Spleen (tissue), 11 donors: ENCODE measurements at regions not wholly inside any gene's neighbourhood (a gene's known extent, or its start where the extent isn't known, plus 50 kb on each side); places are given as distances from the start of the nearest gene placed in this dataset.

Source experiments
- DNase-seq: peaks from one replicate; pipeline ENCODE4 v3.0.0-alpha.2; 2020
- H3K27ac ChIP-seq, 8 donors: fragments of 200-600 bp; sonication (generic) in 7 of 8; 1 replicate in 4 of 8; 2 replicates in 4 of 8; pipeline versions ENCODE4 v1.5.0 to v1.8.0; 2016 to 2021; ENCODE audit warnings: inconsistent platforms in 4 of 8, mild to moderate bottlenecking in 4 of 8, moderate library complexity in 1 of 8
- H3K27me3 ChIP-seq, 7 donors: fragments of 200-600 bp; sonication (generic) in 6 of 7; replicated peaks in 1 of 7; 1 replicate in 4 of 7; 2 replicates in 3 of 7; pipeline versions ENCODE4 v1.5.0 to v1.8.0; 2016 to 2021; ENCODE audit warnings: inconsistent platforms in 3 of 7, mild to moderate bottlenecking in 1 of 7
- H3K36me3 ChIP-seq, 6 donors: fragments of 200-600 bp; sonication (generic) in 5 of 6; 1 replicate in 4 of 6; 2 replicates in 2 of 6; pipeline versions ENCODE4 v1.5.0 to v1.8.0; 2016 to 2021; ENCODE audit warnings: inconsistent platforms in 2 of 6
- H3K4me1 ChIP-seq, 6 donors: fragments of 200-600 bp; sonication (generic) in 5 of 6; 1 replicate in 3 of 6; 2 replicates in 3 of 6; pipeline versions ENCODE4 v1.5.0 to v1.8.0; 2016 to 2021; ENCODE audit warnings: inconsistent platforms in 3 of 6
- H3K4me3 ChIP-seq, 8 donors: fragments of 200-600 bp; sonication (generic) in 7 of 8; 1 replicate in 4 of 8; 2 replicates in 4 of 8; pipeline versions ENCODE4 v1.5.0 to v1.8.0; 2016 to 2021; ENCODE audit warnings: inconsistent platforms in 4 of 8, mild to moderate bottlenecking in 4 of 8, moderate library complexity in 2 of 8
- H3K9me3 ChIP-seq, 8 donors: fragments of 200-600 bp; sonication (generic) in 7 of 8; 1 replicate in 4 of 8; 2 replicates in 4 of 8; pipeline versions ENCODE4 v1.5.0 to v1.8.0; 2016 to 2021; ENCODE audit warnings: inconsistent platforms in 4 of 8
- POLR2A ChIP-seq, 3 donors: fragments of 450-650 bp; IDR thresholded peaks; one replicate each; pipeline ENCODE4 v1.5.1; 2017; ENCODE audit warnings: antibody characterized with exemption in 3 of 3, mild to moderate bottlenecking in 1 of 3
- POLR2AphosphoS5 ChIP-seq, 3 donors: sonication (generic); formaldehyde crosslinking; IDR thresholded peaks; one replicate each; pipeline ENCODE4 v1.5.1; 2017; ENCODE audit warnings: antibody characterized with exemption in 3 of 3
- WGBS, 5 donors: extraction: QIAGEN DNeasy Blood & Tissue Kit in 3 of 5; methylation state at CpG; one replicate each; pipeline versions ENCODE4 v1.1.5 to v1.1.7; 2013 to 2018; 5-methylcytosine and 5-hydroxymethylcytosine counted together
- intact Hi-C: fragments of 100-400 bp; cut with DNase I; formaldehyde crosslinking; loops from one replicate; pipeline ENCODE4 v1.15.0; 2023; ENCODE audit warnings: low total_unique reads
- TF ChIP-seq, protein P1 (sequence below), 11 experiments: fragments of 200-600 bp in 7 of 11; fragments of 450-650 bp in 4 of 11; sonication (generic) in 4 of 11; IDR thresholded peaks in 8 of 11; conservative IDR thresholded peaks in 3 of 11; 1 replicate in 7 of 11; 2 replicates in 4 of 11; pipeline versions ENCODE4 v1.4.0 to v1.8.0; 2016 to 2021; ENCODE audit warnings: antibody characterized with exemption in 11 of 11, inconsistent platforms in 4 of 11, mild to moderate bottlenecking in 1 of 11
- donor health status: healthy with polysubstance abuse.
- donor health status: DM: no; HTN: no; CAD: no; lungs with moderate emphysema.
- donor health status: DM: no; HTN: no; CAD: no.
- donor health status: Bipolar disorder and iron deficiency.
- donor health status: healthy.
- donor health status: DM: no; HTN: no; CAD: no.
- donor health status: DM: yes; HTN: yes; CAD: no.

DNA sequence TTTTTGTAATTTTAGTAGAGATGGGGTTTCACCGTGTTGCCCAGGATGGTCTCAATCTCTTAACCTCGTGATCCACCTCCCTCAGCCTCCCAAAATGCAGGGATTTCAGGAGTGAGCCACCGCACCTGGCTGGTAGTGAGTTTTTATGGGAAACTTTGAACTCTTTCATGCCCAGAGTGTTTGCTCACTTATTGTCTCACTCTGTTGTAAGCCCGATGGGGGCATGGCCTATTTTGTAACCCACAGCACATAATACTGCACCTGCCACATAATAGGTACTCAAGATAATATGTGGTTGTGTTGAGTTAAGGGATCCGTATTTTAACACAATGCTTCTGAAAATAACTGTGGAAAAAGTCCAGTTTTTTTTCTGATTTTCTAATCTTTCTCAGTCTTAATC, 109.6 kb upstream of the GIMD1 start:
- WGBS, 5 donors = 75 to 87% (median 83%) methylated on average over 5 of the region's 5 CpGs

DNA sequence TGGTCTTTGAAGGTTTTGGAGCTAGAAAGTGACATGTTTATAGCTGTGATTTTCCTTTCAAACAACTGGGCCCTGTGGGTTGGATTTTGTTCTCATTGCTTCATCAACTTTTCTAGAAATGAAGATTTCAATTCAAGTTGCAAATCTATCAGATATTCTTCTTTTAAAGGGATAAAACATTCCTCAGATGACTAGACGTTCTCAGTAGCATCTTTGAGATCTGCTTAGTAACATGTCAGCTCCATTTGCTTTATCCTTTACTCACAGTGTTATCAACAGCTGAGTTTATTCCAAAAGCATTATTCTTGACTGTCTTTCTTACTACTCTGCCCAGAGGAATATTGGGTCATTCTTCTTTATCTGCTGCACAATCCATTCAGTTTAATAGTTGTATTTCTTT, 108.2 kb upstream of the GIMD1 start:
- Histone ChIP-seq H3K27me3 (no peaks in the 10 kb centered on the region), H3K27ac (no peak overlapping the region), H3K4me1 (no peaks in the 10 kb centered on the region), H3K4me3 (no peak overlapping the region), H3K36me3 (no peaks in the 10 kb centered on the region), H3K9me3 (no peaks in the 10 kb centered on the region)
- 48 to 67% (median 62%) methylated on average over 1 of the region's 1 CpG for WGBS, 5 donors
- TF ChIP-seq POLR2A (IDR thresholded peaks at IDR 0.05) (no peak), POLR2AphosphoS5 (IDR thresholded peaks at IDR 0.05) (no peak)
- TF ChIP-seq, protein P1, sequence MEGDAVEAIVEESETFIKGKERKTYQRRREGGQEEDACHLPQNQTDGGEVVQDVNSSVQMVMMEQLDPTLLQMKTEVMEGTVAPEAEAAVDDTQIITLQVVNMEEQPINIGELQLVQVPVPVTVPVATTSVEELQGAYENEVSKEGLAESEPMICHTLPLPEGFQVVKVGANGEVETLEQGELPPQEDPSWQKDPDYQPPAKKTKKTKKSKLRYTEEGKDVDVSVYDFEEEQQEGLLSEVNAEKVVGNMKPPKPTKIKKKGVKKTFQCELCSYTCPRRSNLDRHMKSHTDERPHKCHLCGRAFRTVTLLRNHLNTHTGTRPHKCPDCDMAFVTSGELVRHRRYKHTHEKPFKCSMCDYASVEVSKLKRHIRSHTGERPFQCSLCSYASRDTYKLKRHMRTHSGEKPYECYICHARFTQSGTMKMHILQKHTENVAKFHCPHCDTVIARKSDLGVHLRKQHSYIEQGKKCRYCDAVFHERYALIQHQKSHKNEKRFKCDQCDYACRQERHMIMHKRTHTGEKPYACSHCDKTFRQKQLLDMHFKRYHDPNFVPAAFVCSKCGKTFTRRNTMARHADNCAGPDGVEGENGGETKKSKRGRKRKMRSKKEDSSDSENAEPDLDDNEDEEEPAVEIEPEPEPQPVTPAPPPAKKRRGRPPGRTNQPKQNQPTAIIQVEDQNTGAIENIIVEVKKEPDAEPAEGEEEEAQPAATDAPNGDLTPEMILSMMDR (IDR thresholded peaks at IDR 0.05 in 8 of 11, conservative IDR thresholded peaks at IDR 0.05 in 3 of 11) = no peak
- no peak for DNase-seq
- intact Hi-C loops = no loop called here

More for the DNA sequence above, 109.6 kb upstream of the GIMD1 start:
- H3K27ac ChIP-seq = no peak overlapping the region
- no peaks in the 10 kb centered on the region for H3K4me1 ChIP-seq
- TF ChIP-seq POLR2AphosphoS5 (IDR thresholded peaks at IDR 0.05) = no peak
- no peak for TF ChIP-seq POLR2A (IDR thresholded peaks at IDR 0.05)
- TF ChIP-seq, protein P1 (IDR thresholded peaks at IDR 0.05 in 8 of 11, conservative IDR thresholded peaks at IDR 0.05 in 3 of 11) = no peak
- intact Hi-C loops = no loop called here
- no peak overlapping the region for H3K4me3 ChIP-seq
- no peaks in the 10 kb centered on the region for H3K36me3 ChIP-seq
- no peaks in the 10 kb centered on the region for H3K27me3 ChIP-seq
- DNase-seq = no peak
- peaks cover 0 to 5% (median 2%) of the 10 kb centered on the region in 8 donors for H3K9me3 ChIP-seq

DNA sequence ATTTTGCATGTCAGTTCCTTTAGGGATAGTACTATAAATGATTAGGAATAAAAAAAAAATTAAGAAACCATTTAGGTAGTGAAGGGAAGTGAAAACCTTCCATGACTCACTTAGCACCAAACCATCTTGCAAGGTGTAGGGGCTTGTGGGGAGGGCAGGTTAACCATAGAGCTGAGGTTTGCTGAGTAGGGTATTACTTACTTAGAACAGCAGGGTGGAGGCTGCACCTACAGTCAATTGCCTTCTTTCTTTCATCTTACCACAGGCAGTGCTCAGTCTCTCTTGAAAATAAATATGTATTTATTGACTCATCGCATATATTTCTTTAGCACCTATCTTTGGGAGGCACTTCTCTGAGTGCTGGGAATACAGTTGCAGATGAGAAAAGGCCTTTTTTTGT, 104.9 kb upstream of the GIMD1 start:
- Histone ChIP-seq H3K27ac (no peak overlapping the region), H3K36me3 (no peaks in the 10 kb centered on the region), H3K4me3 (no peak overlapping the region), H3K9me3 (no peaks in the 10 kb centered on the region), H3K27me3 (no peaks in the 10 kb centered on the region), H3K4me1 (no peaks in the 10 kb centered on the region)
- 89 to 97% (median 94%) methylated on average over 1 of the region's 1 CpG for whole genome bisulfite sequencing, 5 donors
- TF ChIP-seq POLR2A (IDR thresholded peaks at IDR 0.05) = no peak
- no peak for TF ChIP-seq POLR2AphosphoS5 (IDR thresholded peaks at IDR 0.05)
- TF ChIP-seq, protein P1 (IDR thresholded peaks at IDR 0.05 in 8 of 11, conservative IDR thresholded peaks at IDR 0.05 in 3 of 11) = no peak
- DNase-seq = no peak
- intact Hi-C loops = no loop called here

DNA sequence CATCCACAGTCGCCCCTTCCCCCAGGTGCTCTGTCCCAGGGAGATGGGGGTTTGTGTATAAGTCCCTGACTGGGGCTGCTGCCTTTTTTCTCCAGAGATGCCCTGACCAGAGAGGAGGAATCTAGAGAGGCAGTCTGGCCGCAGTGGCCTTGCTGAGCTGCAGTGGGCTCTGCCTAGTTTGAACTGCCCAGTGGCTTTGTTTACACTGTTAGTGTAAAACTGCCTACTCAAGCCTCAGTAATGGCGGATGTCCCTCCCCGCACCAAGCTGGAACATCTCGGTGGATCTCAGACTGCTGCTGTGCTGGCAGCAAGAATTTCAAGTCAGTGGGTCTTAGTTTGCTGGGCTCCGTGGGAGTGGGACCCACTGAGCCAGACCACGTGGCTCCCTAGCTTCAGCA, 102.6 kb upstream of the GIMD1 start:
- no peaks in the 10 kb centered on the region for H3K9me3 ChIP-seq
- intact Hi-C loops = no loop called here
- no peak overlapping the region for H3K27ac ChIP-seq
- no peaks in the 10 kb centered on the region for H3K27me3 ChIP-seq
- WGBS, 5 donors = 77 to 86% (median 84%) methylated on average over 6 to 7 of the region's 7 CpGs
- no peaks in the 10 kb centered on the region for H3K4me1 ChIP-seq
- DNase-seq = no peak
- TF ChIP-seq POLR2A (IDR thresholded peaks at IDR 0.05) = no peak
- TF ChIP-seq, protein P1 (IDR thresholded peaks at IDR 0.05 in 8 of 11, conservative IDR thresholded peaks at IDR 0.05 in 3 of 11) = no peak
- H3K36me3 ChIP-seq = no peaks in the 10 kb centered on the region
- no peak overlapping the region for H3K4me3 ChIP-seq
